ENCODE measurements at regions not wholly inside any gene's neighbourhood (a gene's known extent, or its start where the extent isn't known, plus 50 kb on each side); places are given as distances from the start of the nearest gene placed in this dataset.

DNA sequence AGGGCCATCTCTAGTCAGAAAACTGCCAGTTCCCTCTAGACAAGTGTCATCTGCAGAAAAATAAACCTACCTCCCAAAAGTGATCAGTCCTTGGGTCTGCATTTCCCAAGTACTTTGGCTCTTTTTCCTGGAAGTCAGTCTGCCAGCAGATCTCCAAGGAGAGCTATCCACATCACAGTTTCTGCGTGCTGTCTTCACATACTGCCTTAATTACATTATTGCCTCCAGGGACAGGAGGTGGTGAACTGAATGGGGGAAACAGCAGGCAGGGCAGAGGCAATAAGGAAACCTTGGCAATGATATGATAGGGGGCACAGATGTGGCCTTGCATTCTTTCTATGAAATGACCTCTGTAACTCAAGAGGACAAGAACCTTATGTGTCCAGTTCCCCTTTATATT is 105.9 kb upstream of the SIX2 start:
- TF ChIP-seq EZH2 (IDR thresholded peaks at IDR 0.05) (no peak), POLR2AphosphoS5 (IDR thresholded peaks at IDR 0.05; ENCODE audit: borderline replicate concordance, low read depth, low read length) (no peak), FOXP2 (optimal IDR thresholded peaks at IDR 0.05; ENCODE audit: control extremely low read depth, extremely low read length, insufficient read depth) (no peak)
